ENCODE measurements at regions not wholly inside any gene's neighbourhood (a gene's known extent, or its start where the extent isn't known, plus 50 kb on each side); places are given as distances from the start of the nearest gene placed in this dataset.
"Not testable (repeated sequence)": the region's sequence is repeated elsewhere in the genome, so short reads cannot be mapped to it uniquely, and the experiment has no call there.

GRCh38 chr7:70207-70606 is 122.2 kb upstream of the FAM20C start:
- H3K79me1 ChIP-seq (ENCODE audit: low read depth, low read length); H4K8ac ChIP-seq (ENCODE audit: extremely low read depth, insufficient read depth, low read length); H3K4me1 ChIP-seq (replicated peaks in 1 of 4; ENCODE audit: control insufficient read depth in 3 of 4, insufficient read depth in 4 of 4, low read length in 3 of 4); H3K79me2 ChIP-seq (ENCODE audit: control insufficient read depth in 1 of 2, insufficient read depth in 2 of 2, low read length in 2 of 2); H2BK15ac ChIP-seq (ENCODE audit: low read length); H2AK5ac ChIP-seq (ENCODE audit: low read depth, low read length); H2AFZ ChIP-seq (ENCODE audit: low read length); H4K5ac ChIP-seq (ENCODE audit: insufficient read length, low read depth, low read length); H3K23me2 ChIP-seq (ENCODE audit: low read depth, low read length); H2BK12ac ChIP-seq (ENCODE audit: low read depth, low read length); DNase-seq (ENCODE audit: low read depth in 1 of 2, low spot score in 2 of 2); H3K4me2 ChIP-seq (ENCODE audit: insufficient read depth in 1 of 2, low read depth in 2 of 2, low read length in 2 of 2); H3K36me3 ChIP-seq (ENCODE audit: control insufficient read depth in 2 of 4, insufficient read depth in 4 of 4, low read length in 3 of 4); H4K20me1 ChIP-seq (replicated peaks in 1 of 2; ENCODE audit: control insufficient read depth in 1 of 2, insufficient read depth in 2 of 2, low read length in 2 of 2); H3K27ac ChIP-seq (ENCODE audit: low read depth, low read length); H2BK120ac ChIP-seq (replicated peaks; ENCODE audit: low read depth, low read length); H3K4ac ChIP-seq (replicated peaks; ENCODE audit: insufficient read length, low read depth, low read length); H3K18ac ChIP-seq (ENCODE audit: extremely low read depth, low read length); H3K27me3 ChIP-seq (replicated peaks in 1 of 4; ENCODE audit: control insufficient read depth in 3 of 4, extremely low read depth in 1 of 4, insufficient read depth in 3 of 4, low read length in 3 of 4); H3K14ac ChIP-seq (ENCODE audit: insufficient read length); POLR2A ChIA-PET (ENCODE audit: partially characterized antibody); H4K91ac ChIP-seq (replicated peaks; ENCODE audit: insufficient read length, low read length); H3K23ac ChIP-seq (ENCODE audit: insufficient read length); H3K4me3 ChIP-seq (ENCODE audit: extremely low read depth in 1 of 4, insufficient read depth in 2 of 4, low read depth in 3 of 4, low read length in 4 of 4); H2BK20ac ChIP-seq (ENCODE audit: low read length); H3K9ac ChIP-seq (replicated peaks in 1 of 4; ENCODE audit: extremely low read depth in 1 of 4, low read depth in 3 of 4, low read length in 3 of 4); H3K56ac ChIP-seq (replicated peaks; ENCODE audit: insufficient read length, low read depth, low read length); H2BK5ac ChIP-seq (ENCODE audit: low read depth, low read length); H3K9me3 ChIP-seq (ENCODE audit: insufficient read depth in 2 of 2, low read depth in 1 of 2, low read length in 1 of 2); CTCF ChIA-PET (ENCODE audit: partially characterized antibody): not testable (repeated sequence)
- peak; percentile 58 for FAIRE-seq
- WGBS, 2 experiments (ENCODE audit: extremely low coverage in 1 of 2, insufficient coverage in 1 of 2, insufficient read length in 1 of 2, insufficient replicate concordance in 2 of 2, low coverage in 1 of 2, low lambda C conversion rate in 2 of 2, missing lambda C conversion rate in 1 of 2): 83% methylated on average over 2 of the region's 4 CpGs; no CpG with 5 or more reads in 1 of the 2 experiments

GRCh38 chr7:70989-71388 is 121.4 kb upstream of the FAM20C start:
- H2BK120ac ChIP-seq (replicated peaks; ENCODE audit: low read depth, low read length); H3K14ac ChIP-seq (ENCODE audit: insufficient read length); H4K5ac ChIP-seq (ENCODE audit: insufficient read length, low read depth, low read length); H4K8ac ChIP-seq (ENCODE audit: extremely low read depth, insufficient read depth, low read length); H3K27me3 ChIP-seq (replicated peaks in 1 of 4; ENCODE audit: control insufficient read depth in 3 of 4, extremely low read depth in 1 of 4, insufficient read depth in 3 of 4, low read length in 3 of 4); H3K9me3 ChIP-seq (ENCODE audit: insufficient read depth in 2 of 2, low read depth in 1 of 2, low read length in 1 of 2); H2BK20ac ChIP-seq (ENCODE audit: low read length); H3K79me2 ChIP-seq (ENCODE audit: control insufficient read depth in 1 of 2, insufficient read depth in 2 of 2, low read length in 2 of 2); H3K4ac ChIP-seq (replicated peaks; ENCODE audit: insufficient read length, low read depth, low read length); H3K23me2 ChIP-seq (ENCODE audit: low read depth, low read length); H3K56ac ChIP-seq (replicated peaks; ENCODE audit: insufficient read length, low read depth, low read length); H2AFZ ChIP-seq (ENCODE audit: low read length); H3K23ac ChIP-seq (ENCODE audit: insufficient read length); POLR2A ChIA-PET (ENCODE audit: partially characterized antibody); H2AK5ac ChIP-seq (ENCODE audit: low read depth, low read length); H3K18ac ChIP-seq (ENCODE audit: extremely low read depth, low read length); CTCF ChIA-PET (ENCODE audit: partially characterized antibody); H3K4me2 ChIP-seq (ENCODE audit: insufficient read depth in 1 of 2, low read depth in 2 of 2, low read length in 2 of 2); H4K20me1 ChIP-seq (replicated peaks in 1 of 2; ENCODE audit: control insufficient read depth in 1 of 2, insufficient read depth in 2 of 2, low read length in 2 of 2); H3K4me3 ChIP-seq (ENCODE audit: extremely low read depth in 1 of 4, insufficient read depth in 2 of 4, low read depth in 3 of 4, low read length in 4 of 4); H3K79me1 ChIP-seq (ENCODE audit: low read depth, low read length); DNase-seq (ENCODE audit: low read depth in 1 of 2, low spot score in 2 of 2); H4K91ac ChIP-seq (replicated peaks; ENCODE audit: insufficient read length, low read length); H3K9ac ChIP-seq (replicated peaks in 1 of 4; ENCODE audit: extremely low read depth in 1 of 4, low read depth in 3 of 4, low read length in 3 of 4); H3K4me1 ChIP-seq (replicated peaks in 1 of 4; ENCODE audit: control insufficient read depth in 3 of 4, insufficient read depth in 4 of 4, low read length in 3 of 4); H3K27ac ChIP-seq (ENCODE audit: low read depth, low read length); H2BK5ac ChIP-seq (ENCODE audit: low read depth, low read length); H3K36me3 ChIP-seq (ENCODE audit: control insufficient read depth in 2 of 4, insufficient read depth in 4 of 4, low read length in 3 of 4); FAIRE-seq; H2BK12ac ChIP-seq (ENCODE audit: low read depth, low read length); H2BK15ac ChIP-seq (ENCODE audit: low read length): not testable (repeated sequence)
- 85% methylated on average over 6 of the region's 7 CpGs; no CpG with 5 or more reads in 1 of the 2 experiments for WGBS, 2 experiments (ENCODE audit: extremely low coverage in 1 of 2, insufficient coverage in 1 of 2, insufficient read length in 1 of 2, insufficient replicate concordance in 2 of 2, low coverage in 1 of 2, low lambda C conversion rate in 2 of 2, missing lambda C conversion rate in 1 of 2)

Data from H1 (cell line).